GM12878 (cell line): ENCODE measurements at regions not wholly inside any gene's neighbourhood (a gene's known extent, or its start where the extent isn't known, plus 50 kb on each side); places are given as distances from the start of the nearest gene placed in this dataset.

Source experiments
- ATAC-seq: fragments of 200-7000 bp; cut with Tn5 transposase; 3 replicates; pipeline ENCODE4 v1.9.1; 2020; ENCODE audit warnings: mild to moderate bottlenecking, moderate library complexity
- BruUV-seq: library from RNA; stranded (reverse); fragments of 400-500 nt; replicated peaks from 2 replicates; lab custom pipeline; 2021; lab: Mats Ljungman, UMichigan
- CTCF ChIA-PET: fragments of 300-600 bp; sonication (Branson Sonifier 250); formaldehyde crosslinking; extraction: SDS; loops from one replicate; lab custom pipeline; 2021; ENCODE audit warnings: inconsistent platforms; lab: Yijun Ruan, JAX
- POLR2A ChIA-PET: fragments of 350-600 bp; formaldehyde crosslinking; extraction: SDS; loops from one replicate; lab custom pipeline; 2021; ENCODE audit warnings: inconsistent platforms; lab: Charles Lee
- RAD21 ChIA-PET: fragments of 300-600 bp; sonication (Branson Sonifier 250); formaldehyde crosslinking; loops from one replicate; lab custom pipeline; 2023; ENCODE audit warnings: antibody characterized with exemption; ENCODE audit not compliant: unreplicated experiment; lab: Charles Lee
- SMC1A ChIA-PET: fragments of 300-600 bp; sonication (Branson Sonifier 250); formaldehyde crosslinking; loops from one replicate; lab custom pipeline; 2023; ENCODE audit not compliant: unreplicated experiment, uncharacterized antibody; lab: Charles Lee
- DNase-seq: peaks from one replicate; pipeline ENCODE4 v3.0.0-alpha.2; 2011; ENCODE audit warnings: low read depth, low spot score
- FAIRE-seq: peaks from 3 replicates; lab custom pipeline; 2011; peaks lifted over from hg19 to GRCh38; lab: Jason Lieb, UNC
- H2AFZ ChIP-seq: 2 replicates; pipeline ENCODE4 v1.6.0; 2011; ENCODE audit warnings: low read depth, low read length, control low read depth; ENCODE audit not compliant: control insufficient read depth
- H3K27ac ChIP-seq: 2 replicates; pipeline ENCODE4 v1.5.1; 2011; ENCODE audit warnings: control low read depth; ENCODE audit not compliant: control insufficient read depth, insufficient read depth
- H3K27me3 ChIP-seq, 2 experiments: replicated peaks in 1 of 2; 2 replicates each; pipeline versions ENCODE4 v1.6.0 to v1.6.1; 2011; ENCODE audit warnings: low read length in 1 of 2; ENCODE audit not compliant: control insufficient read depth in 2 of 2, insufficient read depth in 2 of 2
- H3K36me3 ChIP-seq, 2 experiments: 2 replicates each; pipeline ENCODE4 v1.5.1; 2011; ENCODE audit warnings: low read length in 1 of 2; ENCODE audit not compliant: control insufficient read depth in 2 of 2, insufficient read depth in 2 of 2
- H3K4me1 ChIP-seq: 2 replicates; pipeline ENCODE4 v1.6.1; 2011; ENCODE audit warnings: mild to moderate bottlenecking, low read length, moderate library complexity, mixed read lengths; ENCODE audit not compliant: control insufficient read depth, insufficient read depth
- H3K4me2 ChIP-seq: 2 replicates; pipeline ENCODE4 v1.6.0; 2011; ENCODE audit warnings: control low read depth; ENCODE audit not compliant: control insufficient read depth, insufficient read depth
- H3K4me3 ChIP-seq: fragments of 200-600 bp; sonication (generic); 2 replicates; pipeline ENCODE4 v1.5.1; 2016
- H3K79me2 ChIP-seq: 2 replicates; pipeline ENCODE4 v1.6.0; 2011; ENCODE audit warnings: low read length; ENCODE audit not compliant: control insufficient read depth, insufficient read depth
- H3K9ac ChIP-seq: 2 replicates; pipeline ENCODE4 v1.8.0; 2011; ENCODE audit warnings: low read length, control low read depth, mixed read lengths; ENCODE audit not compliant: control insufficient read depth, insufficient read depth
- H3K9me3 ChIP-seq: replicated peaks from 3 replicates; pipeline ENCODE4 v1.5.1; 2011; ENCODE audit warnings: mild to moderate bottlenecking, low read length; ENCODE audit not compliant: control insufficient read depth, insufficient read depth
- H4K20me1 ChIP-seq: 2 replicates; pipeline ENCODE4 v1.6.0; 2011; ENCODE audit not compliant: control insufficient read depth, insufficient read depth
- BACH1 ChIP-seq: fragments of 450-650 bp; IDR thresholded peaks from 2 replicates; pipeline ENCODE4 v1.6.1; 2017; ENCODE audit warnings: mild to moderate bottlenecking, borderline replicate concordance
- DPF2 ChIP-seq: fragments of 450-650 bp; IDR thresholded peaks from 2 replicates; pipeline ENCODE4 v1.6.1; 2017; ENCODE audit warnings: mild to moderate bottlenecking
- FOXK2 ChIP-seq: fragments of 450-650 bp; IDR thresholded peaks from 2 replicates; pipeline ENCODE4 v1.6.1; 2017; ENCODE audit warnings: mild to moderate bottlenecking, moderate library complexity
- HCFC1 ChIP-seq: fragments of 150-350 bp; IDR thresholded peaks from 2 replicates; pipeline ENCODE4 v1.6.1; 2014; ENCODE audit warnings: low read length
- NR2F1 ChIP-seq: fragments of 450-650 bp; conservative IDR thresholded peaks from 2 replicates; pipeline ENCODE4 v1.6.1; 2017; ENCODE audit warnings: mild to moderate bottlenecking
- SP1 ChIP-seq: IDR thresholded peaks from one replicate; pipeline ENCODE4 v1.6.1; 2011; ENCODE audit warnings: low read depth, low read length
- STAT3 ChIP-seq: IDR thresholded peaks from 2 replicates; pipeline ENCODE4 v1.6.1; 2011; ENCODE audit warnings: low read depth, low read length, improper control_type of control experiment
- TBL1XR1 ChIP-seq: IDR thresholded peaks from 2 replicates; pipeline ENCODE4 v1.6.1; 2012; ENCODE audit warnings: low read depth, low read length, improper control_type of control experiment
- WGBS: methylation state at CpG from one replicate; pipeline ENCODE4 v1.1.6; 2016; ENCODE audit warnings: low lambda C conversion rate; ENCODE audit not compliant: insufficient replicate concordance, insufficient coverage; ENCODE audit errors: missing lambda C conversion rate; 5-methylcytosine and 5-hydroxymethylcytosine counted together
- in situ Hi-C: fragments of 300-500 bp; cut with MboI; formaldehyde crosslinking; loops from 9 replicates; pipeline ENCODE4 v1.14.3; 2018; ENCODE audit warnings: mixed read lengths
- intact Hi-C: fragments of 100-400 bp; cut with micrococcal nuclease; formaldehyde crosslinking; loops from one replicate; pipeline ENCODE4 v1.14.2; 2022; ENCODE audit not compliant: unreplicated experiment

GRCh38 chr1:187310038-187310631 lies 481.4 kb downstream of the PLA2G4A start:
- ChIA-PET POLR2A (no interaction called here), SMC1A (no interaction called here), RAD21 (no interaction called here), CTCF (no interaction called here)
- Histone ChIP-seq H3K4me2 (no peak overlapping the region), H3K79me2 (no peaks in the 10 kb centered on the region), H3K36me3 (no peaks in the 10 kb centered on the region), H3K27me3 (no peaks in the 10 kb centered on the region), H2AFZ (no peak overlapping the region), H3K9me3 (no peaks in the 10 kb centered on the region), H3K9ac (no peak overlapping the region), H3K27ac (no peak overlapping the region), H3K4me3 (no peak overlapping the region), H3K4me1 (no peaks in the 10 kb centered on the region), H4K20me1 (no peaks in the 10 kb centered on the region)
- BruUV-seq = no TSS peak
- no peak for FAIRE-seq
- TF ChIP-seq SP1 (no peak), TBL1XR1 (no peak), HCFC1 (no peak), DPF2 (no peak), BACH1 (no peak), STAT3 (no peak), NR2F1 (no peak)
- WGBS = 18% methylated on average over 3 of the region's 3 CpGs
- DNase-seq = no peak
- intact Hi-C loops = no loop called here
- ATAC-seq = no peak
- in situ Hi-C loops = no loop called here

GRCh38 chr1:187313115-187313514 lies 484.4 kb downstream of the PLA2G4A start:
- BruUV-seq = no TSS peak
- Histone ChIP-seq H3K79me2 (no peaks in the 10 kb centered on the region), H3K9ac (no peak overlapping the region), H3K9me3 (no peaks in the 10 kb centered on the region), H3K4me3 (no peak overlapping the region), H2AFZ (no peak overlapping the region), H3K4me2 (no peak overlapping the region), H3K36me3 (no peaks in the 10 kb centered on the region), H3K4me1 (no peaks in the 10 kb centered on the region), H3K27ac (no peak overlapping the region), H4K20me1 (no peaks in the 10 kb centered on the region), H3K27me3 (no peaks in the 10 kb centered on the region)
- ChIA-PET POLR2A (no interaction called here), CTCF (no interaction called here), RAD21 (no interaction called here), SMC1A (no interaction called here)
- FAIRE-seq (no peak), ATAC-seq (no peak), DNase-seq (no peak)
- 0% methylated on average over 2 of the region's 2 CpGs for WGBS
- TF ChIP-seq DPF2 = no peak
- no peak for TF ChIP-seq FOXK2
- in situ Hi-C loops (no loop called here), intact Hi-C loops (no loop called here)
